K562 (cell line): ENCODE measurements at regions not wholly inside any gene's neighbourhood (a gene's known extent, or its start where the extent isn't known, plus 50 kb on each side); places are given as distances from the start of the nearest gene placed in this dataset.
"Not testable (repeated sequence)": the region's sequence is repeated elsewhere in the genome, so short reads cannot be mapped to it uniquely, and the experiment has no call there.

Source experiments
- ATAC-seq: fragments of 200-7000 bp; cut with Tn5 transposase; 3 replicates; pipeline ENCODE4 v1.9.1; 2020; ENCODE audit warnings: moderate library complexity
- BruUV-seq: library from RNA; stranded (reverse); fragments of 400-500 nt; replicated peaks from 2 replicates; lab custom pipeline; 2021; lab: Mats Ljungman, UMichigan
- CTCF ChIA-PET: fragments of 300-600 bp; formaldehyde crosslinking; extraction: SDS; loops from one replicate; lab custom pipeline; 2021; ENCODE audit warnings: low intra/inter-chr PET ratio; lab: Yijun Ruan, JAX
- POLR2A ChIA-PET: fragments of 300-600, 350-650 bp; sonication (Branson Sonifier 250); formaldehyde crosslinking; extraction: SDS; loops from one replicate; lab custom pipeline; 2021; ENCODE audit warnings: antibody characterized with exemption, inconsistent platforms; lab: Yijun Ruan, JAX
- DNase-seq, 4 experiments: peaks; one replicate each; pipeline versions ENCODE4 v3.0.0 to v3.0.0-alpha.2; 2011 to 2018; ENCODE audit warnings: low spot score in 3 of 4, mixed read lengths in 3 of 4; ENCODE audit errors: extremely low read depth in 1 of 4
- FAIRE-seq: peaks from 2 replicates; lab custom pipeline; 2011; peaks lifted over from hg19 to GRCh38; lab: Jason Lieb, UNC
- H2AFZ ChIP-seq: 2 replicates; pipeline ENCODE4 v1.6.0; 2011; ENCODE audit warnings: low read depth, low read length, control low read depth, inconsistent platforms
- H3K27ac ChIP-seq: fragments of 200-600 bp; 3 replicates; pipeline ENCODE4 v1.8.0; 2011; ENCODE audit warnings: low read depth, mild to moderate bottlenecking, control low read depth, inconsistent platforms, low read length, moderate library complexity, mixed read lengths; ENCODE audit errors: extremely low read depth
- H3K27me3 ChIP-seq, 2 experiments: fragments of 300-600 bp in 1 of 2; 2 replicates in 1 of 2; 3 replicates in 1 of 2; pipeline versions ENCODE4 v1.6.0 to v1.8.0; 2011; ENCODE audit warnings: inconsistent platforms in 2 of 2, low read length in 2 of 2, mild to moderate bottlenecking in 1 of 2, mixed read lengths in 1 of 2, moderate library complexity in 1 of 2; ENCODE audit not compliant: control insufficient read depth in 2 of 2, insufficient read depth in 2 of 2
- H3K36me3 ChIP-seq: fragments of 300-600 bp; 3 replicates; pipeline ENCODE4 v1.8.0; 2011; ENCODE audit warnings: mild to moderate bottlenecking, low read length, inconsistent platforms; ENCODE audit not compliant: control insufficient read depth, insufficient read depth
- H3K4me1 ChIP-seq, 2 experiments: fragments of 200-600 bp in 1 of 2; replicated peaks in 1 of 2; 2 replicates in 1 of 2; 3 replicates in 1 of 2; pipeline versions ENCODE4 v1.5.1 to v1.8.0; 2011; ENCODE audit warnings: inconsistent platforms in 2 of 2, low read length in 2 of 2, mild to moderate bottlenecking in 1 of 2, mixed read lengths in 1 of 2, moderate library complexity in 1 of 2; ENCODE audit not compliant: control insufficient read depth in 2 of 2, insufficient read depth in 2 of 2
- H3K4me2 ChIP-seq: 2 replicates; pipeline ENCODE4 v1.6.1; 2011; ENCODE audit warnings: low read length, control low read depth, inconsistent platforms, mixed read lengths; ENCODE audit not compliant: insufficient read depth
- H3K4me3 ChIP-seq: fragments of 200-600 bp; sonication (generic), shearing (Covaris generic); 2 replicates; pipeline ENCODE4 v1.5.1; 2016; ENCODE audit warnings: control low read depth, inconsistent platforms
- H3K79me2 ChIP-seq: fragments of 200-600 bp; 3 replicates; pipeline ENCODE4 v1.8.0; 2011; ENCODE audit warnings: low read length, inconsistent platforms; ENCODE audit not compliant: control insufficient read depth, insufficient read depth
- H3K9ac ChIP-seq, 2 experiments: 2 replicates each; pipeline versions ENCODE4 v1.6.0 to v1.6.1; 2011; ENCODE audit warnings: low read depth in 2 of 2, low read length in 2 of 2, control low read depth in 1 of 2, inconsistent platforms in 1 of 2, mild to moderate bottlenecking in 1 of 2, mixed read lengths in 1 of 2; ENCODE audit not compliant: insufficient read depth in 1 of 2
- H3K9me1 ChIP-seq: one replicate; pipeline ENCODE4 v1.6.0; 2011; ENCODE audit warnings: inconsistent platforms, mild to moderate bottlenecking, low read length, moderate library complexity; ENCODE audit not compliant: control insufficient read depth, insufficient read depth
- H3K9me3 ChIP-seq: replicated peaks from 2 replicates; pipeline ENCODE4 v1.5.1; 2011; ENCODE audit warnings: low read depth, low read length, inconsistent platforms; ENCODE audit not compliant: control insufficient read depth, insufficient read depth
- H4K20me1 ChIP-seq: replicated peaks from 2 replicates; pipeline ENCODE4 v1.6.1; 2011; ENCODE audit warnings: low read length, inconsistent platforms, mixed read lengths; ENCODE audit not compliant: control insufficient read depth, insufficient read depth
- GTF2E2 ChIP-seq: fragments of 200-800 bp; sonication (Bioruptor generic); IDR thresholded peaks from 2 replicates; pipeline ENCODE4 v1.6.1; 2016; ENCODE audit warnings: missing genetic modification characterization, missing compliant biosample characterization
- KDM5B ChIP-seq: fragments of 200-600 bp; sonication (generic); IDR thresholded peaks from 2 replicates; pipeline ENCODE4 v1.6.1; 2012; ENCODE audit warnings: low read depth, mild to moderate bottlenecking, moderate library complexity, low read length, control low read depth, inconsistent platforms; ENCODE audit not compliant: insufficient replicate concordance
- NFYB ChIP-seq: IDR thresholded peaks from 2 replicates; pipeline ENCODE4 v1.6.1; 2011; ENCODE audit warnings: mild to moderate bottlenecking, moderate library complexity; ENCODE audit not compliant: insufficient read length; ENCODE audit errors: extremely low read depth
- PTTG1 ChIP-seq: fragments of 450-650 bp; IDR thresholded peaks from 2 replicates; pipeline ENCODE4 v1.6.1; 2016; ENCODE audit warnings: low read depth, mild to moderate bottlenecking, missing genetic modification characterization, missing compliant biosample characterization
- RCOR1 ChIP-seq, 2 experiments: IDR thresholded peaks; 2 replicates each; pipeline ENCODE4 v1.6.1; 2012; ENCODE audit warnings: low read depth in 2 of 2, low read length in 2 of 2, borderline replicate concordance in 1 of 2, improper control_type of control experiment in 1 of 2
- ZHX1 ChIP-seq: fragments of 150-350 bp; conservative IDR thresholded peaks from 2 replicates; pipeline ENCODE4 v1.6.1; 2014; ENCODE audit warnings: low read length
- ZNF717 ChIP-seq: fragments of 250-450 bp; sonication (Bioruptor Pico); IDR thresholded peaks from 2 replicates; pipeline ENCODE4 v1.5.0; 2021
- WGBS: fragments of 100-300 bp; shearing (Covaris generic); methylation state at CpG from one replicate; pipeline ENCODE4 v1.1.6; 2016; ENCODE audit warnings: low coverage, mixed read lengths; ENCODE audit not compliant: insufficient coverage; ENCODE audit errors: missing lambda C conversion rate; 5-methylcytosine and 5-hydroxymethylcytosine counted together
- in situ Hi-C: fragments of 300-500 bp; cut with MboI; formaldehyde crosslinking; loops from 4 replicates; pipeline ENCODE4 v1.15.0; 2018; ENCODE audit warnings: inconsistent platforms, mixed read lengths
- intact Hi-C: fragments of 100-400 bp; cut with micrococcal nuclease; formaldehyde crosslinking; loops from 2 replicates; pipeline ENCODE4 v1.14.2; 2022

- no peak for TF ChIP-seq ZHX1
- TF ChIP-seq RCOR1 (IDR thresholded peaks at IDR 0.05; ENCODE audit: borderline replicate concordance in 1 of 2, low read depth in 2 of 2, low read length in 2 of 2): no peak
- no peak for TF ChIP-seq GTF2E2 (tag)
- TF ChIP-seq NFYB: no peak
- TF ChIP-seq KDM5B: no peak
- no peak for TF ChIP-seq PTTG1 (tag)
- no peak for TF ChIP-seq ZNF717 (CRISPR knock-in tag)
- TF ChIP-seq, all 486 proteins: peak for 0
These were observed 80.0 kb upstream of the ARG1 start (continued) for GRCh38 chr6:131492932-131493573.

- H3K4me2 ChIP-seq, H3K79me2 ChIP-seq, H3K9me1 ChIP-seq, in situ Hi-C loops, H3K9me3 ChIP-seq, DNase-seq, CTCF ChIA-PET, intact Hi-C loops, H3K9ac ChIP-seq, H3K4me1 ChIP-seq, ATAC-seq, POLR2A ChIA-PET, H3K27me3 ChIP-seq, FAIRE-seq, H3K27ac ChIP-seq, H3K4me3 ChIP-seq, BruUV-seq, H2AFZ ChIP-seq, H3K36me3 ChIP-seq, H4K20me1 ChIP-seq: not testable (repeated sequence)
- WGBS: 0% methylated on average over 2 of the region's 5 CpGs
These were observed 68.6 kb upstream of the ARG1 start for GRCh38 chr6:131504387-131504786.
